Osteocyte (in vitro differentiated cells): ENCODE measurements at regions not wholly inside any gene's neighbourhood (a gene's known extent, or its start where the extent isn't known, plus 50 kb on each side); places are given as distances from the start of the nearest gene placed in this dataset.

Source experiments
- DNase-seq: peaks from one replicate; pipeline ENCODE4 v3.0.0; 2021; ENCODE audit warnings: mixed read lengths; ENCODE audit not compliant: unreplicated experiment; ENCODE audit errors: extremely low spot score
- H3K27ac Mint-ChIP-seq: one replicate; pipeline ENCODE4 v1.8.0; 2021; ENCODE audit warnings: mild to moderate bottlenecking, mixed read lengths; ENCODE audit not compliant: unreplicated experiment
- H3K27me3 Mint-ChIP-seq: one replicate; pipeline ENCODE4 v1.8.0; 2021; ENCODE audit warnings: mixed read lengths; ENCODE audit not compliant: unreplicated experiment
- H3K36me3 Mint-ChIP-seq: one replicate; pipeline ENCODE4 v1.8.0; 2021; ENCODE audit warnings: mixed read lengths; ENCODE audit not compliant: unreplicated experiment
- H3K4me1 Mint-ChIP-seq: one replicate; pipeline ENCODE4 v1.8.0; 2021; ENCODE audit warnings: mixed read lengths; ENCODE audit not compliant: unreplicated experiment
- H3K4me3 Mint-ChIP-seq: one replicate; pipeline ENCODE4 v1.8.0; 2021; ENCODE audit warnings: mild to moderate bottlenecking, moderate library complexity, mixed read lengths; ENCODE audit not compliant: unreplicated experiment
- H3K9me3 Mint-ChIP-seq: one replicate; pipeline ENCODE4 v1.8.0; 2021; ENCODE audit warnings: mixed read lengths; ENCODE audit not compliant: unreplicated experiment
- TF ChIP-seq, protein P1 (sequence below): fragments of 200-600 bp; sonication (generic); IDR thresholded peaks from 2 replicates; pipeline ENCODE4 v1.5.0; 2021; ENCODE audit warnings: antibody characterized with exemption, mild to moderate bottlenecking, moderate library complexity

- Mint-ChIP-seq H3K4me3 (no peak overlapping the region), H3K4me1 (no peaks in the 10 kb centered on the region), H3K27me3 (peaks cover 4% of the 10 kb centered on the region), H3K9me3 (no peaks in the 10 kb centered on the region), H3K36me3 (no peaks in the 10 kb centered on the region), H3K27ac (no peak overlapping the region)
- TF ChIP-seq, protein P1, sequence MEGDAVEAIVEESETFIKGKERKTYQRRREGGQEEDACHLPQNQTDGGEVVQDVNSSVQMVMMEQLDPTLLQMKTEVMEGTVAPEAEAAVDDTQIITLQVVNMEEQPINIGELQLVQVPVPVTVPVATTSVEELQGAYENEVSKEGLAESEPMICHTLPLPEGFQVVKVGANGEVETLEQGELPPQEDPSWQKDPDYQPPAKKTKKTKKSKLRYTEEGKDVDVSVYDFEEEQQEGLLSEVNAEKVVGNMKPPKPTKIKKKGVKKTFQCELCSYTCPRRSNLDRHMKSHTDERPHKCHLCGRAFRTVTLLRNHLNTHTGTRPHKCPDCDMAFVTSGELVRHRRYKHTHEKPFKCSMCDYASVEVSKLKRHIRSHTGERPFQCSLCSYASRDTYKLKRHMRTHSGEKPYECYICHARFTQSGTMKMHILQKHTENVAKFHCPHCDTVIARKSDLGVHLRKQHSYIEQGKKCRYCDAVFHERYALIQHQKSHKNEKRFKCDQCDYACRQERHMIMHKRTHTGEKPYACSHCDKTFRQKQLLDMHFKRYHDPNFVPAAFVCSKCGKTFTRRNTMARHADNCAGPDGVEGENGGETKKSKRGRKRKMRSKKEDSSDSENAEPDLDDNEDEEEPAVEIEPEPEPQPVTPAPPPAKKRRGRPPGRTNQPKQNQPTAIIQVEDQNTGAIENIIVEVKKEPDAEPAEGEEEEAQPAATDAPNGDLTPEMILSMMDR, result no peak
- DNase-seq, result no peak
These were observed 941.3 kb downstream of the TBC1D32 start for GRCh38 chr6:120392941-120393340.

DNA sequence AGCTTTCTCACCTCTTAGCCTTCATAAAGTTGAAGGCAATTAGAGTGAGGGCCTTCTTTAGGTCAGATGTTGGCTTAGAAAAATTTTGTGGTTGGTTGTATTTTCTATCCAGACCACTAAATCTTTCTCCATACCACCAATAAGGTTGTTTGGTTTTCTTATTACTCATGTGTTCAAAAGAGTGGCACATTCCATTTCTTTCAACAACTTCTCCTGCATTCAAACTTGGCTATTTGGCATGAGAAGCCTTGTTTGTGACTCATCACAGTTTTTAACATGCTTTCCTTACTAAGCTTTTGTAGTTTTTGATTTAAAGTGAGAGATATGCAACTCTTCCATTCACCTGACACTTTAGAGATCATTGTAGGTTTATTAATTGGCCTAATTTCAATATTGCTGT is 949.6 kb downstream of the TBC1D32 start:
- TF ChIP-seq, protein P1, result no peak
- DNase-seq, result no peak
- Mint-ChIP-seq H3K27ac (no peak overlapping the region), H3K9me3 (no peaks in the 10 kb centered on the region), H3K27me3 (no peaks in the 10 kb centered on the region), H3K36me3 (no peaks in the 10 kb centered on the region), H3K4me3 (no peak overlapping the region), H3K4me1 (no peaks in the 10 kb centered on the region)

DNA sequence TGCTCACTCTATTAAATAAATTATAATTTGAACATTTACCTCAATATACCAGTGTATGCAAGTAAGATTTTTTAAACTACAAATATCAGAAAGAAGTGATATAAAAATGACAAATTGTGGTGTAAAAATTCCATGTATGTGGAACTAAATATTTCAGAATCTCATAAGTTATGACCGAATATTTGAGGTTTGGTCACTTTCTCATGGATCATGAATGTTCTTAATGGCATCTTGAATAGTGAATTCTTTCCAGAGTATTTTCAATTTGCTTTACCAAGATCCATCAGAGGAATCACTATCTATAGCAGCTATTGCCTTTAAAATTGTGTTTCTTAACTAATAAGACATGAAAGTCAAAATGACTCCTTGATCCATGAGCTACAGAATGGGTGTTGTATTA is 950.6 kb downstream of the TBC1D32 start:
- H3K27ac Mint-ChIP-seq, result no peak overlapping the region
- no peak for DNase-seq
- no peak overlapping the region for H3K4me3 Mint-ChIP-seq
- H3K27me3 Mint-ChIP-seq, result no peaks in the 10 kb centered on the region
- TF ChIP-seq, protein P1, result no peak
- H3K36me3 Mint-ChIP-seq, result no peaks in the 10 kb centered on the region
- no peaks in the 10 kb centered on the region for H3K9me3 Mint-ChIP-seq
- H3K4me1 Mint-ChIP-seq, result no peaks in the 10 kb centered on the region

DNA sequence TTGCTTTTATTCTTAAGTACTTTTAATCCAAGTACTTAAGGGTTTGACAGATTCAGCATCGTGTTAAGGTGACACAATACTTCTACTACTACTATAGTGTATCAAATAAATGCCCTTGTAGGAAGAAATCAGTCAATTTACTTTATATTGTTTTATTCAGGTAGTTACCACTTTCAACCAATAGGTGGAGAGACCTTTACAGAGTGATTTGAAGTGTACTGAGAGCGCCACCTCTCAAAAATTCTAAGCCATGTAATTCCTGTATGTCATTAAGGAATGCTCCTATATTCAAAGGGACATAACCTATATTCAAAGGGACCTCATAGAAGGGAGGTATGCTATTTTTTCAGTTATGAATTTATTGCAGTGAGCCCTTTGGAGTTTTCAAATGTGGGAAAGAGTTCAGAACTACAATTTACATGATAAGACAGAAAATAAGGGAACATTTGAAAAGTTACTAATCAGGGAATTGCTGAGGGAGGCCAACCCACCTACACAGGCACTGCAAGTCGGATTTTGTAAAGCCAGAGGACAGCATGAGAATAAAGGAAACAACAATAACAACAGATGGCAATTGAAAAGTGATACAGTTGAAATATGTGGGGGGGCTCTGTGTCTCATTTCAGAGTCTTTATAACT is 955.6 kb downstream of the TBC1D32 start:
- Mint-ChIP-seq H3K27ac (no peak overlapping the region), H3K9me3 (no peaks in the 10 kb centered on the region), H3K27me3 (no peaks in the 10 kb centered on the region), H3K4me1 (no peaks in the 10 kb centered on the region), H3K36me3 (no peaks in the 10 kb centered on the region), H3K4me3 (no peak overlapping the region)
- TF ChIP-seq, protein P1, result peak; percentile 37
- DNase-seq, result no peak

GRCh38 chr6:120373185-120373584 is 961.1 kb downstream of the TBC1D32 start:
- H3K27ac Mint-ChIP-seq, result no peak overlapping the region
- H3K9me3 Mint-ChIP-seq, result no peaks in the 10 kb centered on the region
- H3K4me1 Mint-ChIP-seq, result no peaks in the 10 kb centered on the region
- H3K27me3 Mint-ChIP-seq, result no peaks in the 10 kb centered on the region
- DNase-seq, result no peak
- no peak overlapping the region for H3K4me3 Mint-ChIP-seq
- no peaks in the 10 kb centered on the region for H3K36me3 Mint-ChIP-seq
- TF ChIP-seq, protein P1, result no peak
